ENCODE measurements at regions not wholly inside any gene's neighbourhood (a gene's known extent, or its start where the extent isn't known, plus 50 kb on each side); places are given as distances from the start of the nearest gene placed in this dataset.

- CTCF ChIA-PET: no interaction called here
Observed at GRCh38 chr7:81211204-81211933, 292.5 kb upstream of the SEMA3C start.

More at GRCh38 chr7:81211204-81211933, 292.5 kb upstream of the SEMA3C start:
- no peaks in the 10 kb centered on the region for H3K36me3 Mint-ChIP-seq
- H3K27me3 Mint-ChIP-seq (ENCODE audit: low read depth): no peaks in the 10 kb centered on the region
- no peaks in the 10 kb centered on the region for H3K4me1 Mint-ChIP-seq
- no peaks in the 10 kb centered on the region for H3K9me3 Mint-ChIP-seq
- TF ChIP-seq ZNF532 (CRISPR knock-in tag; IDR thresholded peaks at IDR 0.05; ENCODE audit: borderline replicate concordance) (no peak), E2F4 (CRISPR knock-in tag; IDR thresholded peaks at IDR 0.05; ENCODE audit: borderline replicate concordance, low read depth) (no peak), HMGXB4 (CRISPR knock-in tag; IDR thresholded peaks at IDR 0.05) (no peak), ATF2 (CRISPR knock-in tag; IDR thresholded peaks at IDR 0.05; ENCODE audit: borderline replicate concordance, low read depth) (no peak), ZNF281 (CRISPR knock-in tag; IDR thresholded peaks at IDR 0.05) (no peak), NR2C2 (CRISPR knock-in tag; IDR thresholded peaks at IDR 0.05) (no peak), ZNF138 (CRISPR knock-in tag; conservative IDR thresholded peaks at IDR 0.05) (no peak), ATF6 (CRISPR knock-in tag; IDR thresholded peaks at IDR 0.05) (no peak), ZMAT4 (CRISPR knock-in tag; IDR thresholded peaks at IDR 0.05) (no peak), ELF4 (CRISPR knock-in tag; IDR thresholded peaks at IDR 0.05; ENCODE audit: low read depth) (no peak), STAT6 (CRISPR knock-in tag; conservative IDR thresholded peaks at IDR 0.05; ENCODE audit: low read depth) (no peak), SP1 (CRISPR knock-in tag; conservative IDR thresholded peaks at IDR 0.05) (no peak), MXD4 (CRISPR knock-in tag; IDR thresholded peaks at IDR 0.05; ENCODE audit: borderline replicate concordance) (no peak)
- no peak for DNase-seq (ENCODE audit: low spot score)
- H3K27ac Mint-ChIP-seq: no peak overlapping the region
- no peak overlapping the region for H3K4me3 Mint-ChIP-seq
- POLR2A ChIA-PET: interaction anchor here (0.6 kb wide), 1 partner anchor 56 kb away, joined by 5 read pairs; no protein-coding TSS in a partner anchor
- ATAC-seq: no peak; the same call in 1 of the 2 replicates
